CD4-positive, alpha-beta T cell treated with Interleukin-15 for 1 hour (primary cell): ENCODE measurements at regions not wholly inside any gene's neighbourhood (a gene's known extent, or its start where the extent isn't known, plus 50 kb on each side); places are given as distances from the start of the nearest gene placed in this dataset.

ENCODE experiments used
- DNase-seq: peaks from one replicate; pipeline ENCODE4 v3.0.0-alpha.2; 2020

DNA sequence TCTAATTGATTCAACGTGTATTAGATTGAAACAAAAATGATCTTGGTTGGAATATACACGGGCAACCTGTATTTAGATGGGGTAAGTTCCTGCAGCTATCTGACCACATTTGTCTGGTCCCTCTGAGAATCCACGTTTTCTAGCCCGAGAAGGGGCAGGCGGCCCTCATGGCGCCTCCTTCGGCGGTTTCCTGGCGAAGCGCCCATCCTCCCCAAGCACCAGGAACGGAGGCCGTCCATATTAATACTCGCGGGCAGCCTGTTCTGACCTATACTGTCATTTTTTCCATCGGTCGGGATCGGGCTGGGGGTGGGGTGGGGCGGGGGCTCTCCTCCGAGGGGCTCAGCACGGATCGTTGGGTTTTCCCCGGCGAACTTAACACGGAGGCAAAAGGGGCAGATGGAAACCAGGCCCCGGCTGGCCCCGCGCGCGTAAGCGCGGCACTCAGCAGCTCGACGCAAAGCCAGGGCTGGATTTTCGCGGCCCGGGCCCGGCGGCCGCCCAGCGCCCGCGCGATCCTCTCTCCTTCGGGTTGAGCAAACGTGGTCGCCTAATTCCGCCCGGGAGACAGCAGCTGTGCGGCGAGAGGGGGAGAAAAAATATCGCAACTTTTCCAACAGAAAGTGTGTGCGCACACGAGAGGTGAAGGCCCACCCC, 77.2 kb upstream of the BCOR start:
- peak; percentile 56 for DNase-seq

DNA sequence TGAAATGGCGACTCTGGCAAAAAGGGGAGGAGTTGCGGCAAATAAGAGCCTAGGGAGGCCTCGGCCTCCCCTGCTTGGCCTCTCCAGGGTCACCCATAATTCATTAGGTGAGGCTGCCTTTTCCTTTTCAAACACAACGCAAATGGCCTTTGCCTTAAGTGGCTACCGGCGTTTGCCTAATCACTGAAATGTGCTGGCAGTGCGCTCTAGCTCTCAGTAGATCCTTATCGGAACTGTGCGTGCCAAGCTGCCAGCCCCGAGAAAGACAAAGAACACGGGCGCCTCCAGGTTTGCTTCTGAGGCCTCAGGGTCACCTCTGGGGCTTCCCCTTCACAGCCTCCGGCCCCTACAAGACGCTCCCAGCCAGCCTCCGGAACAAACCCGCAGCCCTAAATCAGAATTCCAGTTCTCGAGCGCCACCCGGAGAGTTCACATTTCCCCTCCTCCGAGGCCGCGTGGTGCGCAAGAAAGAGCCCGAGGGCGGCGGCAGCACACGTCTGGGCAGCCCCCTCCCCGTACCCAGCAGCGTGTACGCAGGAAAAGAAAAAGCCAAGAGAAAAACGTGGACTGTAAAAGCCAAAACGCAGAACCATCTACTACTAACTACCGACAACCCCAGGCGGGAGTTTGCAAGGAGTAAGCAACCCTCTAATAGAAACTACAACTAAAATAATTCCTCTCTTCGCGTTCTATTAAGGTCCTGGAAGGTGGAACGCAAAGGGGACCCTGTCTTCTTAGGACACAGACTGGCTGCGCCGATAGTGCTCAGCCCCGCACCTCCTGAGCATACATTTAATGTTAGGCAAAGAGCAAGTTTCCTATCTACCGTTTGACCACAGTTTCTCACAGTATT, 76.5 kb upstream of the BCOR start:
- peak; percentile 50 for DNase-seq

- no peak for DNase-seq
These were observed 75.6 kb upstream of the BCOR start for GRCh38 chrX:40173143-40174000.

- peak; percentile 43 for DNase-seq
These were observed 74.8 kb upstream of the BCOR start for GRCh38 chrX:40172401-40173142.

GRCh38 chrX:40171513-40172400, 74.0 kb upstream of the BCOR start:
- peak; percentile 52 for DNase-seq

DNA sequence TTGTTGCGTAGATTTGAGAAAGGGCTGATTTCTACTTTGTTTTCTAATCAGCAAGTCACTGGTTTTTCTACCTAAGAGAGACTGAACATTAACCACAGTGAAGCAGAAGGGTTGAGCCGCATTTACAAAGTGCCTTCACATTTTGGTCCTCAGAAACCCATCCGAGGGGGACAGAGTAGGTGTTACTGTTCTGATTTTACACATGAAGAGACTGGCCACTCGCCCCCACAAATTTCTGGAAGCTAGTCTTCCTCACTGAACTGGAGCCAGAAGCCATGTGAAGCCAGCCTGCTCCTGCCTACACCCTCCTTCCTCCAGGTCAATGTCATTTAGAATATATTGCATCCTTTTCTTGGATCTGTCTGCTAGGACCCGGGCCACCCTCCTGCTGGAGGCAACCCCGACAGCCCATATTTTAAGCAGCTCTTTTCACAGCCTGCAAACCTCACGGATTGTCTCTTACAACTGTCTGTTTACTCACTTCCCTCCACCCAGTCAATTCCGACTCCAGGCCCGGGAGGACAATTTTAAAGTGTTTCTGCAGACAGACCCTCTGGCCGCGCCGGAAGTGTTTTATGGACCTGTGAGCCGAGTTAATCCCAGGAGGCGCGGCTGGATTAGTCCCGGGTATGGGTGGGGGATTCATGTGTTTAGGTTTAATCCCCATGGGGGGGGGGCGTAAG, 73.2 kb upstream of the BCOR start:
- DNase-seq: no peak

GRCh38 chrX:40169193-40170101, 71.7 kb upstream of the BCOR start:
- DNase-seq: peak; percentile 86

DNA sequence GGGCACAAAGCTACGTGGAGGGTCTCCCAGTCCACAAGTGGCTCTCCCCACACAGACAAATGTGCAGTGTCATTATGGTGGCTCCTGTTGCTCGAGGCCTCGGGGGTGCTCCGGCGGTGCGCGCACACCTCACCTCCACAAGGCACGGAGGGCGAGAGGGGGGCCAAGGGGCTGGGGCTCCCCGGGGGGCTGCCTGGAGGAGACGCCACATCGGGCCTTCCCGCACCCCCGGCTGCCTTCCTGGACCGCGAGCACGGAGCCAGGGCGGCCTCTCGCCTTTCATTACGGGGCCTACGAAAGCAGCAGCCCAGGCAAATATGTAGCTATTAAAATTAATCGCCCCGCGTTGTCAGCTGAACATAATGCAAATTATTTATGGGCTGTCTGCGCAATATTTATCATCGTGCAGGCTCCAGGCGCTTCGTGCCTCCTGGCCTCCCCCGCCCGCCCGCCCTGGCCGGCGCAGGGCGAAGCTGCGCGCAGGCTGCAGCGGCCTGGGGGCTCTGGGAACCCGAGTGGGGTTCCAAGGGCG, 70.8 kb upstream of the BCOR start:
- no peak for DNase-seq

- DNase-seq: no peak
These were observed 70.2 kb upstream of the BCOR start for GRCh38 chrX:40167850-40168479.

DNA sequence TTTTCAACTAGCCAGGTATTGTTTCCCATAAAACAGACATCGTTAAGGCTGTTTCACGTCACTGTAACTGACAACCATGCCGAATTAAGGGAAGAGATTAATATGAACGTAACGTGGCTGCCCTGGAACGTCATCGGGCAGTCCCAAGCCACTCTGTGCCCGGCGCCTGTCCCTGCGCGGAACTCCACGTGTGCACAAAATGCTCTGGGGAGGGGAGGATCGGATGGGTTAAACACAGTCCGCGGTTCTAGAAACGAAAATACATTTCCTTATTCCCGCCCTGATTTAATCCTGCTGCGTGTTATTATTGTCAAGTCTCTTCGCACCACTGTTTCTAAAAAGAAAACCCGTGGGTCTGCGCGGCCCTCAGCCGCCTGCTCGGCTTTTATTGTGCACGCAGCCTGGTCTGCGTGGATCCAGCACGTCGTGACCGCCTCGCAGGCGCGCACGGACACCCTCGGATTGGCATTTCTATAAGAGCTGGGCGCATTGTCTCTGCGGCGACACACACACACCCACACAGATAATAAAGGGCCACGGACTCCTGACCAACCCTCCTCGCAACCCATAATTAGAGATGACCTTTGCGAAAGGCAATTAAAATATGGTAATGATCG, 69.6 kb upstream of the BCOR start:
- DNase-seq: peak; percentile 64

DNA sequence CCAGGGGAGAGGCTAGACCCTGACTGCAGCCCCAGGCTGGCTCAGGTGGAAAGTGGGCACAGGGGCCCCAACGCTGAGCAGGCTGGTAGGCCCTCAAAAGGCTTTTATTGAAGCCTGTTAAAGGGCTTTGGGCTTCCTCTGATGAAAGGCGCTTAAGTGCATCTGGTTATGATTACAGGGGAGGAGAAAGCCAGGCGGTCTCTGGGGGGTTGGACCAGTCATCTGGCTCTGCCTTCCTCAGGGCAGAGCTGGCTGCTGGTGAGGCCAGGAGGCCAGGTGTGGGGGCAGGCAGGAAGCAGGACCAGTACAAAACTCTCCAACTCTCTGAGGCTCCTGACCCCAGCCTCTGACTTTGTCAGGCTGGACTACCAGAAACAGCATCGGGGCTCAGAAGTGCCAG, 68.8 kb upstream of the BCOR start:
- no peak for DNase-seq

DNA sequence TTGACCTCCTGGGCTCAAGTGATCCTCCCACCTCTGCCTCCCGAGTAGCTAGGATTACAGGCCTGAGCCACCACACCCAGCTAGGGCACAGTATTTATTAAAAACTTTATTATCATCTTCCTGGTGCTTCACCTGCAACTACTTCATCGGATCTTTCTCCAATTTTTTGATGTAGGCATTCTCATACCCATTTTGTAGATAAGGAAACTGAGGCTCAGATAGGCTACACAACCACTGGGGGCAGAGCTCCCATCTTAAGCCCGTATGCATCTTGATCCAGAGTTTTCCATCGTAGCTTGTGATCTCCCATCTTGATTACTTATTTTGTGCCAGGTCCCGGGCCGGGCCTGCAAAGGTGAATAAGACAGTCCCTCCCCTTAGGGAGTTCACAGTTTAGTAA, 68.1 kb upstream of the BCOR start:
- no peak for DNase-seq

GRCh38 chrX:40165206-40165605, 67.4 kb upstream of the BCOR start:
- no peak for DNase-seq

GRCh38 chrX:40164751-40165150, 67.0 kb upstream of the BCOR start:
- no peak for DNase-seq

- DNase-seq: no peak
These were observed 60.4 kb upstream of the BCOR start for GRCh38 chrX:40158036-40158706.

DNA sequence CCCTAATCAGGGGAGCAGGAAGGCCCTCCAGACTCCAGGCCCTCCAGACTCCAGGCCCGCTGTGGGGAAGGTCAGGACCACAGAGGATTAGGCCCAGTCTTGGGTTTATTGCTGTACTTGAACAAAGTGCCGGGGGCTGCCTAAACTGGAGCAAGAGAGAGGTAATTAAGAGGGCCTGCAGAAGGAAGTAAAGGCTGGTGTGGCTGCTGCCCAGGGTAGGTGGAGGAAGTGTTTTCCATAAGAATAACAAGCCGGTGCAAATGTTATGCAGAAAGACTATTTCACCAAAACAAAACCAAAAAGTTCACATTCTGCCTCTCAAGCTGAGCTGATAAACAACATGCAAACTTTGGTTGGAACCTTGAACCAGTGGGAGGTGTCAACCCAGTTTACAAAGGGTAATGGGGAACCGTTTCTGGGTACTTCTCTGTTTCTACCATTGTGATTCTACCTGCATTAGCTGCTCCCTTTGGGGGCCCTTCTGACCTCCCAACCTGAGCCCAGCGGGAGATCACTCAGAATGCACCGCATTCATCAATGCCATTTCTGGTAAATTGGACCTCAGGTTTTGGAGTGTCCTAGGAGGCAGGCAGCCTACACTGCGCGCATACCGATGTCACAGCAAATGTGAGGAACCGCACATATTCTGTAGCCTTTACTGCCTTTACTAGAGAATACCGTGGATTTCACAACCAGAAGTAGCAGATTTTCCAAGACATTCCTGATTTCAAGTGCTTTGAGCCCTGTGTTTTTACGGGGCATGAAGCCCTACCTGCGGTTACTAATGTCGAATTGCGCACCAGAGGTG, 59.7 kb upstream of the BCOR start:
- no peak for DNase-seq
